Skeletal muscle tissue (tissue), 3 donors: ENCODE measurements at regions not wholly inside any gene's neighbourhood (a gene's known extent, or its start where the extent isn't known, plus 50 kb on each side); places are given as distances from the start of the nearest gene placed in this dataset.

Experiments
- H3K27ac ChIP-seq: one replicate; pipeline ENCODE4 v1.7.0; 2013; ENCODE audit warnings: mild to moderate bottlenecking, low read depth, low read length, inconsistent platforms
- H3K27me3 ChIP-seq, 3 donors: one replicate each; pipeline ENCODE4 v1.7.0; 2013; ENCODE audit warnings: low read length in 3 of 3; ENCODE audit not compliant: control insufficient read depth in 3 of 3, insufficient read depth in 3 of 3
- H3K36me3 ChIP-seq, 3 donors: one replicate each; pipeline ENCODE4 v1.7.0; 2013; ENCODE audit warnings: low read length in 3 of 3; ENCODE audit not compliant: control insufficient read depth in 3 of 3, insufficient read depth in 3 of 3
- H3K4me1 ChIP-seq, 3 donors: one replicate each; pipeline ENCODE4 v1.7.0; 2013; ENCODE audit warnings: low read length in 3 of 3, mild to moderate bottlenecking in 3 of 3; ENCODE audit not compliant: control insufficient read depth in 3 of 3, insufficient read depth in 3 of 3
- H3K4me3 ChIP-seq, 3 donors: one replicate each; pipeline ENCODE4 v1.7.0; 2013; ENCODE audit warnings: low read length in 3 of 3
- H3K9ac ChIP-seq, 3 donors: one replicate each; pipeline ENCODE4 v1.7.0; 2013; ENCODE audit warnings: low read length in 3 of 3, mild to moderate bottlenecking in 3 of 3, moderate library complexity in 2 of 3, low read depth in 1 of 3
- H3K9me3 ChIP-seq, 3 donors: one replicate each; pipeline ENCODE4 v1.7.0; 2013; ENCODE audit warnings: low read length in 3 of 3; ENCODE audit not compliant: control insufficient read depth in 3 of 3
- donor health status: Osteomylitis.

DNA sequence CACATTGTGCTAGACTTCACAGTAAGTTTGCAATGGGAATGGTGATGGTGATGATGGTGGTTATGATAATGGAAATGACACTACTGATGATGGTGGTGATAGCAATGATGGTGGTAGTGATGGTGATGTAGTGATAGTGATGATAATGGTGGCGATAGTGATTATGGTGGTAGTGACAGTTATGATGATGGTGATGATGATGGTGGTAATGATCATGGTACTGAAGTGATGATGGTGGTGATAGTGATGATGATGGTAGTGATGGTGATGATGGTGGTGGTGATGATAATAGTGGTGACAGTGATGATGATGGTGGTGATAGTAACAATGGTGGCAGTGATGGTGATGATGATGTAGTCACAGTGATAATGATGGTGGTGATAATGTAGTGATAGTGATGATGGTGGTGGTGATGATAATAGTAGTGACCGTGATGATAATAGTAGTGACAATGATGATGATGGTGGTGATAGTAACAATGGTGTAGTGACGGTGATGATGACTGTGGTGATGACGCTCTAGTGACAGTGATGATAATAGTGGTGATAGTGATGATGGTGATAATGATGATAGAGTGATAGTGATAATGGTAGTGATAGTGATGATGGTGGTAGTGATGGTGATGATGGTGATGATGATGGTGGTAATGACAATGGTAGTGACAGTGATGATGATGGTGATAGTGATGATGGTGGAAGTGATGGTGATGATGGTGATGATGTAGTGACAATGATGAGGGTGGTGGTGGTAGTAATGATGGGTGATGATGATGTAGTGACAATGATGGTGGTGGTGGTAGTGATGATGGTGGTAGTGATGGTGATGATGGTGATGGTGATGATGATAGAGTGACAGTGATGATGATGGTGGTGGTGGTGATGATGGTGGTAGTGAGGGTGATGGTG is 222.9 kb upstream of the PWP1 start:
- no peaks in the 10 kb centered on the region for H3K36me3 ChIP-seq
- no peaks in the 10 kb centered on the region for H3K27me3 ChIP-seq
- no peaks in the 10 kb centered on the region for H3K4me1 ChIP-seq
- no peaks in the 10 kb centered on the region for H3K9me3 ChIP-seq
- H3K27ac ChIP-seq: no peak overlapping the region
- no peak overlapping the region for H3K9ac ChIP-seq
- H3K4me3 ChIP-seq: no peak overlapping the region

DNA sequence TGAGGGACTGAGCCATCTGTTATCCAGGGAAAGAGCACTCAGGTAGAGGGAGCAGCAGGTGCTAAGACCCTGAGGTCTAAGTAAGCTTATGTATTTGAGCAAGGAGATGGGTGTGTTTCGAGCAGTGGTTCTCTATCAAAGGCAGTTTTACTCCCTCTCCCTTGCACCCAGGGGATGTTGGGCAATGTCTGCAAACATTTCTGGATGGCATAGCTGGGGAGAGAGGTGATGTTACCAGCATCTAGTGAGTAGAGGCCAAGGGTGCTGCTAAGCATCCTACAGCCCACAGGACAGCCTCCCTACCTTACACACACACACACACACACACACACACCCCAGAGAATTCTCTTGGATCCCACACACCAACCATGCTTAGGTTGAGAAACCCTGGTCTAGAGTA is 221.0 kb upstream of the PWP1 start:
- Histone ChIP-seq H3K9me3 (no peaks in the 10 kb centered on the region), H3K27me3 (peaks cover 0 to 4% (median 0%) of the 10 kb centered on the region in 3 donors), H3K36me3 (no peaks in the 10 kb centered on the region), H3K9ac (no peak overlapping the region), H3K4me3 (no peak overlapping the region), H3K4me1 (no peaks in the 10 kb centered on the region), H3K27ac (no peak overlapping the region)

DNA sequence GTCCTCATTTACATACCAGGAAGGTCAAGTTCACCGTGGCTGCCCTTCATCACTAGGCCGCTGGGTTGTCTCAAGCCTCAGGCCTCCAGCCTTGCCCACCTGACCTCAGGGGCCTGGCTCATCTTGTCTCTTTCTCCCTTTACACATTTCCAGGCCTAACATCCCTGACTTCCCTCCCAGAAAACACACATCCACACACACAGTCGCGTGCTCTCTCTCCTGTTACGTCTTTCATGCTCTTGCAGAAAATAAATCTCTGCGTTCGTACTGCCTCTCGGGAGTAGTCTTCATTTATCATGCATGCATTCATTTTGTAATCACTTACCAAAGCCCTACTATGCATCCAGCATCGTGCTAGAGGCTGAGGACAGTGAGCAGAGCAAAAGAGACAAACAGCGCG is 220.0 kb upstream of the PWP1 start:
- no peak overlapping the region for H3K27ac ChIP-seq
- no peaks in the 10 kb centered on the region for H3K4me1 ChIP-seq
- no peak overlapping the region for H3K4me3 ChIP-seq
- no peak overlapping the region for H3K9ac ChIP-seq
- no peaks in the 10 kb centered on the region for H3K36me3 ChIP-seq
- no peaks in the 10 kb centered on the region for H3K9me3 ChIP-seq
- H3K27me3 ChIP-seq: peaks cover 0 to 4% (median 0%) of the 10 kb centered on the region in 3 donors

DNA sequence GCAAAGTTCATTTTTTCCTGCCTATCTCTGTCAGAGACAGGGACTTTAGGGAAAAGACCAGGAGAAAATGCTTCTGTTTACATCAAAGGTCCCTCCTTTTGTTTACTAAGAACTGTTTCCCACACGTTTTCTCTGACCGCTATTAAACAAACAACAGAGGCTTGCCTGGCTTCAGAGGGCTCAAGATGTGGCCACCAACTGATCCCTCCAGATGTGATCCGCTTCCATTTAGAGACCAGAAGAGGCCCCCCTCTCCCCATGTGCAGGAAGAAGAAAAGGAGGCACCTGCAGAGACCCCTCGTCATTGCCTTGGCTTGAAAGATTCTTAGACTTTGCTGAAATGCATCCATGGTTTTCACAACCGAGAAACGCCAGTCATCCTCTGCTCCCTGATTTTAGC is 217.9 kb upstream of the PWP1 start:
- H3K4me3 ChIP-seq: no peak overlapping the region
- no peak overlapping the region for H3K27ac ChIP-seq
- peaks cover 0 to 10% (median 0%) of the 10 kb centered on the region in 3 donors for H3K27me3 ChIP-seq
- H3K36me3 ChIP-seq: no peaks in the 10 kb centered on the region
- H3K4me1 ChIP-seq: no peaks in the 10 kb centered on the region
- no peaks in the 10 kb centered on the region for H3K9me3 ChIP-seq
- no peak overlapping the region for H3K9ac ChIP-seq

DNA sequence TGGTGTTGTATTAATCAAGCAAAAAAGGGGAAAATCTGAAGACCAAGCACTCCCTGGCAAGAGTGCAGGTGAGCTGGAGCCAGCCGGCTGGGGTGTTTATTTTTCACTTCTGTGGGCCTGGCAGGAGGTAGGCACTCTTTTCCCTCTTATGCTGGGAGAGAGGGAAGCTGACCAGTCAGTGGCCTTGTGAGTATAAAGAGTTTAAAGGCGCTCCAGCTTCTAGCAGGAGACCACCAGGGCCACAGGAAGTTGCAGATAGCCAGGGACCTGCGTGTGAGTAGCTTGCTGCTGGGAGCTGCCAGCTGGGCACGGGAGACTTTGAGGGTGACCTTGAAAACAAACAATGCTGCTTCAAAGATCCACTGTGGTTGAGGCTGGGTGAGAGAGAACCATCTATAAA is 217.4 kb upstream of the PWP1 start:
- H3K9me3 ChIP-seq: no peaks in the 10 kb centered on the region
- H3K4me1 ChIP-seq: no peaks in the 10 kb centered on the region
- H3K4me3 ChIP-seq: no peak overlapping the region
- H3K9ac ChIP-seq: no peak overlapping the region
- H3K27ac ChIP-seq: no peak overlapping the region
- H3K36me3 ChIP-seq: no peaks in the 10 kb centered on the region
- H3K27me3 ChIP-seq: peaks cover 0 to 10% (median 0%) of the 10 kb centered on the region in 3 donors

DNA sequence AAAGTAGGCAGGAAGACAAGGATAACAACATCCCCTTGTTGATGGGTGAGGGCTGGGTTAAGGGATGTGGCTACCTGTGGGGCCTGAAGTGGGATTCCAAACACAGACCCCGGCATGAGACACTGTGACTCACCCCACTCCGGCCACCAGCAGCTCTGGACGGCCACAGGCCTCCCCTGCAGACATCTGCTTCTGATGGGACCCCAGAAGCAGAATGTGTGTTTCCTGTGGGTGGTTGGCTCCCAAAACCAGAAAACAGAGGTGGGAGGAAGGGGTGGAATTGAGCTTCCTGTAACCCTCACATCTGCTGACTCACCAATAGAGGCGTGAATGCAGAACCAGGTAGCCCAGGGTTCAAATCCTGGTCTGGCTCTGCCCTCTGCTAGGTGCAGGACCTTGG is 216.6 kb upstream of the PWP1 start:
- no peaks in the 10 kb centered on the region for H3K4me1 ChIP-seq
- no peaks in the 10 kb centered on the region for H3K9me3 ChIP-seq
- no peak overlapping the region for H3K4me3 ChIP-seq
- no peak overlapping the region for H3K27ac ChIP-seq
- H3K27me3 ChIP-seq: peaks cover 0 to 10% (median 0%) of the 10 kb centered on the region in 3 donors
- no peaks in the 10 kb centered on the region for H3K36me3 ChIP-seq
- no peak overlapping the region for H3K9ac ChIP-seq

DNA sequence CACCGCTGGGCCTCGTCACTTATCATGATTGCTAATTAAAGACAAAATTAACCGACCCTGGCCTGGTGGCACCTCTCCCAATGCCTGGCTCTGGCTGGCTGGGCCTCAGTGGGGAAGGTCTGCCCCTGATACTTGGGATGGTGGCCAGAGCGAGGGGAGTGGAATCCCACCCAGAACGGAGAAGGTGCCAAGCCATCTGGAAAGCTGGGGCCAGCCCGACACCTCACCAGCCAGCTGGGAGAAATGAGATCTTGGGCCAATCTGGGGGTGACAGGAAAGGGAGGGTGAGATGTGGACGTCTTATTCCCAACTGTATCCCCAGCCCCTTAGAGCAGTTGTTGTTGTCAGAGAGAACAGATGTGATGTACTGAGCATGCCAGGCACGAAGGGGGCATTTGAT is 215.0 kb upstream of the PWP1 start:
- no peak overlapping the region for H3K27ac ChIP-seq
- H3K4me3 ChIP-seq: no peak overlapping the region
- H3K4me1 ChIP-seq: no peaks in the 10 kb centered on the region
- H3K9ac ChIP-seq: no peak overlapping the region
- peaks cover 0 to 10% (median 0%) of the 10 kb centered on the region in 3 donors for H3K27me3 ChIP-seq
- no peaks in the 10 kb centered on the region for H3K9me3 ChIP-seq
- H3K36me3 ChIP-seq: no peaks in the 10 kb centered on the region

DNA sequence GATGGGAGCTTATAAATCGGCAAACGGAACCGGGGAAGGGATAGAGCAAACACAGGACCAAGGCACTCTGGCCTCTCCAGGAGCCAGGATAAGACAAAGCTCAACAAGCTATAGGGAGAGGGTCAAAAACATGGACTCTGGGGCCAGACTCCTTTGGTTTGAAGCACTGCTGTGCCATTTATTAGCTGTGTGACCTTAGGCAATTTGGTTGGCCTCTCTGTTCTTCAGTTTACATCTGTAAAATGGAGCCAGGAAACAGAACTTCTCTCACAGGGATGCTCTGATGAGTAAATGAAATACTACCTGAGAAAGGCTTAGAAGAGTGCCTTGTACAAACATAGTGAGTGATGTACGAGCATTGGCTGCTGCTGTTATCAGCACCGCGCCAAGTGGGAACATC is 213.3 kb upstream of the PWP1 start:
- no peak overlapping the region for H3K9ac ChIP-seq
- H3K4me3 ChIP-seq: no peak overlapping the region
- H3K27me3 ChIP-seq: peaks cover 0 to 10% (median 5%) of the 10 kb centered on the region in 3 donors
- no peaks in the 10 kb centered on the region for H3K9me3 ChIP-seq
- H3K4me1 ChIP-seq: no peaks in the 10 kb centered on the region
- no peaks in the 10 kb centered on the region for H3K36me3 ChIP-seq
- no peak overlapping the region for H3K27ac ChIP-seq

DNA sequence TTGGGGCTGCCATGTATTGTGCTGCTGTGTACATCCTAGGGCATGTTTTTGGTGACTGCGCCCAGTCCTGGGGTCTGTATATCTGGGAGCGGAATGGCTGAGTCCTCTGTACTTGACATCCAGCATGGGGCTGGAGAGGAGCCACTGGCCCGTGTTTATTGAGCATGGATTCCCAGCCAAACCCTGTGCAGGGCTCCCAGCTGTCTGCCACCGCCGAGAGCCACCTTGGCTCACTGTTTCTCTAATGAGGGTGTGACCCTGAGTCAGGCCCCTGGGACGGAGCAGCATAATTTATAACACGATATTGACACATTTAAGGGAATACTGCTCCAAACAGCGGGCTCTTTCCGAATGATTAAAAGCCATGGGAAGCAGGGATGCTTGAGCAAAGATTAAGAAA is 211.5 kb upstream of the PWP1 start:
- no peaks in the 10 kb centered on the region for H3K9me3 ChIP-seq
- H3K9ac ChIP-seq: no peak overlapping the region
- H3K4me3 ChIP-seq: no peak overlapping the region
- H3K36me3 ChIP-seq: no peaks in the 10 kb centered on the region
- peaks cover 0 to 6% (median 5%) of the 10 kb centered on the region in 3 donors for H3K27me3 ChIP-seq
- no peaks in the 10 kb centered on the region for H3K4me1 ChIP-seq
- H3K27ac ChIP-seq: no peak overlapping the region

DNA sequence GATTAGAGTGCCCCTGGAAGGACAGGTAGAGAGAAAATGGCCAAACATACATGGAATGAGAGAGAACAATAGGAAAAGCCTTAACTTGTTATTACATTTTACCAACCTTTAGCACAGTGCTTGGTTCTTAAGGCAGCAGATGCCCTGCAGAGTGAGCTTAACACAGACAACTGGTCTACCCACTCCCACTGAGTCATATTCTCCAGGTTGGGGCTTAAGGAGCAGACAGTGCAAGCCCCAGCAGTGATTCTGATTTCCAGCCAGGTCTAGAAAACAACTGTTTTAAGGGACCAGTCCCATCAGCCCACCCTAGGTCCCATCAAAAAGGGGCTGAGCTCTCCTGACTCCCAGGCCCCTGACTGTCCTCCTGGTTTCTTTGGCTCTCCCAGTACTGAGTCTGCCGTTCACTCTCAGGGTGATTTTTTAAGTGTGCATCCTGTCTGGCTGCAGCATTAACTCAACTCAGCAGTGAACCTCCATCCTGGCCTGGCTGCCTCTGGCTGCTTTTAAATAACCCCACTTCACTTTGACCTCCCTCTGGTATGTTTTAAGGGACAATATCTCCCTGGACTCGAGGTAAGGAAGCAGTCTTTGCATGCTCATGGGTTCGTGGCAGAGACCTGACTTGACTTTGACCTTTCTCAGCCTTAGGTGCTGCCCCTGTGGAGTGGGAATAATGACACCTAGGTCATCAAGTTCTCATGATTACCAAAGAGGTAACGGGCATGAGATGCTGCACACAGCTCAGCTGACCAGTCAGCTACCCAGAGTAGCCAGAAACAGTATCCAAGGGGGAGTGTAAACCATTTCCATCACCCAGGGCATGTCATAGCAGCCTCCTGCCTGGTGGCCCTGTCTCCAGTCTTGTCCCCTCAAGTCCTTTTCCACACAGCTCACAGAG is 210.7 kb upstream of the PWP1 start:
- H3K27ac ChIP-seq: no peak overlapping the region
- H3K36me3 ChIP-seq: no peaks in the 10 kb centered on the region
- peaks cover 0 to 6% (median 5%) of the 10 kb centered on the region in 3 donors for H3K27me3 ChIP-seq
- H3K9me3 ChIP-seq: no peaks in the 10 kb centered on the region
- H3K4me1 ChIP-seq: no peaks in the 10 kb centered on the region
- H3K4me3 ChIP-seq: no peak overlapping the region
- no peak overlapping the region for H3K9ac ChIP-seq
